Activated CD8-positive, alpha-beta T cell treated with anti-CD3 and anti-CD28 coated beads, Interleukin-2, amount 10 ng/mL, durations not matched to agents 7 days and 5 days (primary cell): ENCODE measurements at regions not wholly inside any gene's neighbourhood (a gene's known extent, or its start where the extent isn't known, plus 50 kb on each side); places are given as distances from the start of the nearest gene placed in this dataset.
A peak's percentile ranks its signal among the peaks of the same experiment; 100 is the strongest.

ENCODE experiments used
- ATAC-seq: fragments of 150-1000 bp; cut with Tn5 transposase; one replicate; pipeline ENCODE4 v1.10.0; 2021; ENCODE audit warnings: moderate library complexity
- CTCF ChIA-PET: fragments of 350-600 bp; sonication (Branson Sonifier 250); formaldehyde crosslinking; loops from one replicate; lab custom pipeline; 2021; ENCODE audit warnings: antibody characterized with exemption; lab: Charles Lee
- POLR2A ChIA-PET: fragments of 350-600 bp; sonication (Branson Sonifier 250); formaldehyde crosslinking; loops from one replicate; lab custom pipeline; 2021; ENCODE audit warnings: antibody characterized with exemption; lab: Charles Lee
- DNase-seq: peaks from one replicate; pipeline ENCODE4 v3.0.0-alpha.2; 2020
- H3K27ac Mint-ChIP-seq: one replicate; pipeline ENCODE4 v1.8.0; 2021; ENCODE audit warnings: mild to moderate bottlenecking, mixed read lengths
- H3K27me3 Mint-ChIP-seq: one replicate; pipeline ENCODE4 v1.8.0; 2021; ENCODE audit warnings: low read depth, mixed read lengths
- H3K36me3 Mint-ChIP-seq: one replicate; pipeline ENCODE4 v1.8.0; 2021; ENCODE audit warnings: low read depth, mixed read lengths
- H3K4me1 Mint-ChIP-seq: one replicate; pipeline ENCODE4 v1.8.0; 2021; ENCODE audit warnings: low read depth, mixed read lengths
- H3K4me3 Mint-ChIP-seq: one replicate; pipeline ENCODE4 v1.8.0; 2021; ENCODE audit warnings: mild to moderate bottlenecking, mixed read lengths
- H3K9me3 Mint-ChIP-seq: one replicate; pipeline ENCODE4 v1.8.0; 2022; ENCODE audit warnings: mixed read lengths; ENCODE audit not compliant: insufficient read depth

- DNase-seq = no peak
- Mint-ChIP-seq H3K27ac (no peak overlapping the region), H3K4me3 (no peak overlapping the region), H3K27me3 (no peaks in the 10 kb centered on the region), H3K36me3 (peaks cover 48% of the 10 kb centered on the region), H3K4me1 (peaks cover 49% of the 10 kb centered on the region), H3K9me3 (no peaks in the 10 kb centered on the region)
- no peak for ATAC-seq
- CTCF ChIA-PET = interaction anchor here (1.2 kb wide), 1 partner anchor 19 kb away, joined by 3 read pairs; no protein-coding TSS in a partner anchor
- POLR2A ChIA-PET = no interaction called here
Observed at GRCh38 chr14:50008974-50009373, 107.4 kb downstream of the VCPKMT start.

- DNase-seq (no peak), ATAC-seq (no peak)
- H3K27ac Mint-ChIP-seq = no peak overlapping the region
- H3K9me3 Mint-ChIP-seq = no peaks in the 10 kb centered on the region
- peaks cover 46% of the 10 kb centered on the region for H3K36me3 Mint-ChIP-seq
- CTCF ChIA-PET = interaction anchor here (0.6 kb wide), 1 partner anchor 92 kb away, joined by 3 read pairs; no protein-coding TSS in a partner anchor
- POLR2A ChIA-PET = interaction anchor here (0.6 to 1.4 kb wide), 3 partner anchors 9 to 39 kb away, joined by 3 to 4 read pairs (median 4); no protein-coding TSS in a partner anchor
- H3K27me3 Mint-ChIP-seq = no peaks in the 10 kb centered on the region
- peaks cover 46% of the 10 kb centered on the region for H3K4me1 Mint-ChIP-seq
- no peak overlapping the region for H3K4me3 Mint-ChIP-seq
Observed at GRCh38 chr14:50010752-50011151, 105.6 kb downstream of the VCPKMT start.

DNA sequence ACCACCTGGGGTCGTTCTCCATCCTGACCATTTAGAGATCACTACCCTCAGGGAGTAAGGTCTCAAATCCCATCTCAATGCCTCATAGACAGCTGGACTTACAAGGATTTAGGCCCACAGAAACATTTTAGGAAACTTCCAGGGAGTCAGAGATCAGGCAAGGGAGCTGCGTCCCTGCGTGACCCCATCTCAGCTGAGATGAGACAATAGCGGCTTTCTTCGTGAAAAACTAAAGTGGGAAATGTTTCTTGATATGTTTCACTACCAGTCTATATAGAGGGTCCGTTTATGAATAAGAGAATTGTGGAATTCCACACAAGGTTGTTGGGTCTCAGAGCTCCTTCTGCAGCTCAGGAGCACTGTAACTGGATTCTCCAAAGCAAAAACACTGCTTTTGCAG, 105.1 kb downstream of the VCPKMT start:
- ChIA-PET CTCF (no interaction called here), POLR2A (interaction anchor here (0.8 to 1.4 kb wide), 2 partner anchors 9 to 39 kb away, joined by 3 to 4 read pairs; no protein-coding TSS in a partner anchor)
- no peaks in the 10 kb centered on the region for H3K27me3 Mint-ChIP-seq
- H3K4me1 Mint-ChIP-seq = peaks cover 45% of the 10 kb centered on the region
- no peak overlapping the region for H3K27ac Mint-ChIP-seq
- H3K36me3 Mint-ChIP-seq = peaks cover 47% of the 10 kb centered on the region
- no peak for ATAC-seq
- H3K9me3 Mint-ChIP-seq = no peaks in the 10 kb centered on the region
- DNase-seq = no peak
- no peak overlapping the region for H3K4me3 Mint-ChIP-seq

DNA sequence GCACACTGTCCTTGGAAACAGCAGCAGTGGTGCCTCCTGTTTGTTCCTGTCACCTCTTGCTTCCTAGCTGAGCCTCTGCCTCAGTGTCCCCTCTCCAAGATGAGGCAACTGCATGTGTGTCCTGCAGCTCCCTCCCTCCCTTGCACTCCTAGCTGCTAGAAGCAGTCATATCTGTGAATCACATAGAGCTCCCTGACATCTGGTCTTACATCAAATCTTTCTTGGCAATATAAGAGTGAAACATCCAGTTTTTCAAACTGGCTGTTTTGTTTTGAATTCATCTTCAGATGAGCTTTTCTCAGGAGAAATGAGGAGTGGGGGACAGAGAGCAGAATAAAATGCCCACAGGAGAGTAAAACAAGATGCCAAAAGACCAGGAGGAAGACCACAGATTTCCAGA, 103.7 kb downstream of the VCPKMT start:
- no peaks in the 10 kb centered on the region for H3K27me3 Mint-ChIP-seq
- no peaks in the 10 kb centered on the region for H3K9me3 Mint-ChIP-seq
- no peak overlapping the region for H3K27ac Mint-ChIP-seq
- H3K36me3 Mint-ChIP-seq = peaks cover 44% of the 10 kb centered on the region
- no peak overlapping the region for H3K4me3 Mint-ChIP-seq
- ATAC-seq (no peak), DNase-seq (no peak)
- peaks cover 40% of the 10 kb centered on the region for H3K4me1 Mint-ChIP-seq
- ChIA-PET POLR2A (interaction anchor here (0.7 to 1.5 kb wide), 3 partner anchors 9 to 103 kb away, joined by 3 to 4 read pairs (median 3); no protein-coding TSS in a partner anchor), CTCF (interaction anchor here (1.2 kb wide), 1 partner anchor 73 kb away, joined by 3 read pairs; no protein-coding TSS in a partner anchor)

DNA sequence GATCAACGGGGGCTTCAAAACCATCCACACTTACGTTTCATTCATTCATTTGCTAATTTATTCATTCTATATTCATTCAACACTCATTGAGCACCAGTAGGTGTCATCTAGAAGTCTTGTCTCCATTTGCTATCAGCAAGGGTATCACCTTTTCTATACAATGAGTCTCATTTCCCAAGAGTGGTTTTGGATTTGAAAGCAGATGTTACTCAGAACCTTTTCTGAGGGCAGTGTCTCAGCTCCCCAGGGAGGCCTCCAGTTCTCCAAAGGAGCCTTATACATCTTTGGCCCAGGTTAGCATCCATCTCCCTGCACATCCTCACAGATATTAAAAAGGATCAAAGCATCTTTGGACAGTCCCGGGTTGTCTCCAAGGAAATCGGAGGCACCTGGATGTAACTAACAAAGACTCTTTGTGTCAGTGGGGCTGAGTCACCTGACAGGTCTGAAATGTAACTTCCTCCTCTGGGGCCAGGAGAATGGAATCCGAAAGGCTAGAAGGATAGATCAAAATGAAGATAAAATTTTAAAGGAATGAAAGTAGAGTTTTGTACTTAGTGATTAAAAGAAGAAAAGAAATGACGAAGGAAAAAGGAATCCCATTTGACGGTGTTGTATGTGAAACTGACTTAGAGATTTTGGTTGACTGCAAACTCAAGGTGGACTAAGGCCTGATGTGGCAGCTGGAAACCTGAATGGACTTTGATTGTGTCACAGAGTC, 103.0 kb downstream of the VCPKMT start:
- POLR2A ChIA-PET = interaction anchor here (0.7 to 1.5 kb wide), 2 partner anchors 10 to 103 kb away, joined by 3 to 4 read pairs; no protein-coding TSS in a partner anchor
- Mint-ChIP-seq H3K36me3 (peaks cover 46% of the 10 kb centered on the region), H3K4me3 (no peak overlapping the region), H3K9me3 (no peaks in the 10 kb centered on the region), H3K27ac (no peak overlapping the region), H3K27me3 (no peaks in the 10 kb centered on the region), H3K4me1 (peaks cover 40% of the 10 kb centered on the region)
- DNase-seq (no peak), ATAC-seq (no peak)
- CTCF ChIA-PET = no interaction called here

DNA sequence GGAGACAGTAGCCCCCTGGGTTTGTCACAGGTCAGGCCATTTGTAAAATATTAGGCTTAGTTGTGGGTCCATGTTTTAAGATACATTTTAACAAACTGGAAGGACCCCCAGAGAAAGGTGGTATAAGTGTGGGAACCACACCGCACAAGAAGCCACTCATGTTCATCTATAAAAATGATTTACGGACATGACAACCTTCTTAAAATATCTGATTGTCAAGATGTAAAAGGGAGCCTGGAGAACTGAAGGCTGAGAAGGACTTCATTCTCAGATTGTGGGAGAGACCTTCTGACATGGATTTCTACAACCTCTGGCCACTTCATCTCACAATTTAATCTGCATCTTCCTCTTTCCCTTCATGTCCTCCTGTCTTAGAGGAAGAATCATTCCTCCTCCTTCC, 102.4 kb downstream of the VCPKMT start:
- H3K4me1 Mint-ChIP-seq = peaks cover 39% of the 10 kb centered on the region
- ChIA-PET CTCF (interaction anchor here (0.7 kb wide), 1 partner anchor 149 kb away, joined by 3 read pairs; no protein-coding TSS in a partner anchor), POLR2A (interaction anchor here (0.7 kb wide), 1 partner anchor 135 kb away, joined by 3 read pairs; no protein-coding TSS in a partner anchor)
- H3K27me3 Mint-ChIP-seq = no peaks in the 10 kb centered on the region
- no peak for ATAC-seq
- peaks cover 49% of the 10 kb centered on the region for H3K36me3 Mint-ChIP-seq
- no peak overlapping the region for H3K4me3 Mint-ChIP-seq
- no peak overlapping the region for H3K27ac Mint-ChIP-seq
- DNase-seq = no peak
- no peaks in the 10 kb centered on the region for H3K9me3 Mint-ChIP-seq

DNA sequence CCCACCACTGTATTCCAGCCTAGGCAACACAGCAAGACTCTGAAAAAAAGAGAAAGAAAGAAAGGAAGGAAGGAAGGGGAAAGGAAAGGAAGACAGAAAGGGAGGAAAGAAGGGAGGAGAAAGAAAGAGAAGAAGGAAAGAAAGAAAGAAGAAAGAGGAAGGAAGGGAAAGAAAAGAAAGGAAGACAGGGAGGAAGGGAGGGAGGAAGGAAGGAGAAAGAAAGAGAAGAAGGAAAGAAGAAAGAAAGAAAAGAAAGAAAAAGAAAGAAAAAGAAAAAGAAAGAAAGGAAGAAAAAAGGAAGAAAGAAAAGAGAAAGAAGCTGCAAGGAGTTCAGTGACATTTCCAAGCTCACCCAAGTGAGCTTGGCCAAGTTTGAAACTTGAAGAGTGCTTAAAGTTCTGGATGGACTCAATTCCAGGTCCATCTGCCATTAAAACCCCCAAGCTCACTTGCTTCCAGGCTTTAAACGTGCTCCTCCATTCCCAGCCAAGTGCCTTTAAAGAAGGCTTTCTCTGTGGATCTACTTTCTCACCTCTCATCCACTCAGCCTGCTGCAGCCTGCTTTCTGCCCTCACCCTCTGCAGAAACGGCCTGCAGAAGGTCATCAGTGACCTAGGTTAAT, 101.5 kb downstream of the VCPKMT start:
- Mint-ChIP-seq H3K4me3 (no peak overlapping the region), H3K4me1 (peaks cover 37% of the 10 kb centered on the region), H3K36me3 (peaks cover 54% of the 10 kb centered on the region), H3K27ac (no peak overlapping the region), H3K27me3 (no peaks in the 10 kb centered on the region), H3K9me3 (peaks cover 8% of the 10 kb centered on the region)
- CTCF ChIA-PET = interaction anchor here (0.7 kb wide), 1 partner anchor 150 kb away, joined by 3 read pairs; no protein-coding TSS in a partner anchor
- POLR2A ChIA-PET = interaction anchor here (0.7 to 1.4 kb wide), 2 partner anchors 12 to 136 kb away, joined by 3 read pairs; no protein-coding TSS in a partner anchor
- no peak for ATAC-seq
- DNase-seq = no peak

GRCh38 chr14:50015716-50016115, 100.7 kb downstream of the VCPKMT start:
- Mint-ChIP-seq H3K4me1 (peaks cover 35% of the 10 kb centered on the region), H3K9me3 (peaks cover 15% of the 10 kb centered on the region), H3K27me3 (no peaks in the 10 kb centered on the region), H3K4me3 (no peak overlapping the region), H3K36me3 (peaks cover 55% of the 10 kb centered on the region), H3K27ac (no peak overlapping the region)
- DNase-seq (no peak), ATAC-seq (no peak)
- POLR2A ChIA-PET = interaction anchor here (1.4 kb wide), 1 partner anchor 12 kb away, joined by 3 read pairs; no protein-coding TSS in a partner anchor
- CTCF ChIA-PET = interaction anchor here (0.8 kb wide), 1 partner anchor 66 kb away, joined by 3 read pairs; no protein-coding TSS in a partner anchor

DNA sequence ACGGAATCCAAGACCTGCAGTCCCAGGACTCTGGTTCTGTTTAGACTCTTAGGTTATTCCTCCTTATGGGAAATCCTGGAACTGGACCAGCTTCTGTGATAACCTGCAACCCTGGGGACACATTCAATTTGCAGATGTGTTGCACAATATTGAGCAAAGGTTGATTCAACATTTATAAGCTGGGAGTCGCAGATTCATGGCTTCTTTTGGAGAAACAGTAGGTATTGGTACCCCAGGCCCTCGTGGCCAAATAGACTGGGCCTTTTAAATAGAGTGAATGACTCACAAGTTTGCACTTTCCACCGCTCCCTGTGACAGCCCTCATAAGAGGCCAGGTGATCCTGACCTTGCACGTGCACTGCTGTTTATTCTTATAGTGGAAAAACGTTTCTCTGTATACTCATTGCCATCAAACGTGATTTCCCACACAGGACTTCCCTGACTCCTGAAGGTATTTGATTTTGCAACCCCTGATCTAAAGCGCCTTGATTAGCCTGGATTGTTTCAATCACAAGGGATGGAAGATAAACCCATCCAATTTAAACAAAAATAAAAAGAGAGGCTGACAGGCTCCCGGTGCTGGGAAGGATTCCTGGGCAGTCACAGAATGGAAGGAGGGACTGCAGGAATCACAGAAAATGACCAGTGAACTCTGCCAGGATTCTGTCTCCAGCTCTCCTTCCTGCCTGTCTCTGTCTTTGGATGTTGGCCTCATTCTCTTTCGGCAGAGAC, 98.0 kb downstream of the VCPKMT start:
- ATAC-seq = no peak
- peaks cover 22% of the 10 kb centered on the region for H3K9me3 Mint-ChIP-seq
- DNase-seq = no peak
- H3K4me1 Mint-ChIP-seq = peaks cover 45% of the 10 kb centered on the region
- H3K27ac Mint-ChIP-seq = no peak overlapping the region
- H3K27me3 Mint-ChIP-seq = no peaks in the 10 kb centered on the region
- peaks cover 65% of the 10 kb centered on the region for H3K36me3 Mint-ChIP-seq
- POLR2A ChIA-PET = interaction anchor here (0.6 to 3.2 kb wide), 6 partner anchors 10 to 94 kb away, joined by 3 to 14 read pairs (median 4); no protein-coding TSS in a partner anchor
- no peak overlapping the region for H3K4me3 Mint-ChIP-seq
- CTCF ChIA-PET = interaction anchor here (1.3 to 1.8 kb wide), 2 partner anchors 11 to 20 kb away, joined by 5 read pairs; no protein-coding TSS in a partner anchor

GRCh38 chr14:50018933-50019210, 97.5 kb downstream of the VCPKMT start:
- H3K27ac Mint-ChIP-seq = no peak overlapping the region
- no peak overlapping the region for H3K4me3 Mint-ChIP-seq
- ATAC-seq = no peak
- peaks cover 43% of the 10 kb centered on the region for H3K4me1 Mint-ChIP-seq
- H3K27me3 Mint-ChIP-seq = no peaks in the 10 kb centered on the region
- CTCF ChIA-PET = interaction anchor here (1.3 to 1.8 kb wide), 2 partner anchors 20 to 22 kb away, joined by 3 to 5 read pairs; no protein-coding TSS in a partner anchor
- no peak for DNase-seq
- peaks cover 69% of the 10 kb centered on the region for H3K36me3 Mint-ChIP-seq
- peaks cover 25% of the 10 kb centered on the region for H3K9me3 Mint-ChIP-seq
- POLR2A ChIA-PET = interaction anchor here (0.6 to 3.2 kb wide), 5 partner anchors 11 to 93 kb away, joined by 3 to 14 read pairs (median 5); no protein-coding TSS in a partner anchor

GRCh38 chr14:50020184-50020583, 96.2 kb downstream of the VCPKMT start:
- peak overlapping the region; percentile 8 for H3K27ac Mint-ChIP-seq
- no peaks in the 10 kb centered on the region for H3K27me3 Mint-ChIP-seq
- peaks cover 37% of the 10 kb centered on the region for H3K4me1 Mint-ChIP-seq
- CTCF ChIA-PET = interaction anchor here (0.9 to 1.8 kb wide), 3 partner anchors 18 to 42 kb away, joined by 3 to 5 read pairs (median 3); no protein-coding TSS in a partner anchor
- POLR2A ChIA-PET = interaction anchor here (0.8 to 1.7 kb wide), 2 partner anchors 17 to 18 kb away, joined by 5 to 6 read pairs; no protein-coding TSS in a partner anchor
- DNase-seq = no peak
- no peak for ATAC-seq
- peaks cover 30% of the 10 kb centered on the region for H3K9me3 Mint-ChIP-seq
- H3K36me3 Mint-ChIP-seq = peaks cover 71% of the 10 kb centered on the region
- no peak overlapping the region for H3K4me3 Mint-ChIP-seq
